Osteoblast (primary cell): ENCODE measurements at regions not wholly inside any gene's neighbourhood (a gene's known extent, or its start where the extent isn't known, plus 50 kb on each side); places are given as distances from the start of the nearest gene placed in this dataset.

ENCODE experiments used
- DNase-seq: peaks from one replicate; pipeline ENCODE4 v3.0.0; 2011; ENCODE audit warnings: low spot score, mixed read lengths; ENCODE audit not compliant: insufficient read length; ENCODE audit errors: missing footprints
- H2AFZ ChIP-seq: 2 replicates; pipeline ENCODE4 v1.6.0; 2011; ENCODE audit warnings: mild to moderate bottlenecking, low read length
- H3K27ac ChIP-seq: 2 replicates; pipeline ENCODE4 v1.5.1; 2011; ENCODE audit warnings: mild to moderate bottlenecking, low read depth, low read length, moderate library complexity
- H3K27me3 ChIP-seq: 2 replicates; pipeline ENCODE4 v1.6.0; 2012; ENCODE audit warnings: mild to moderate bottlenecking, control low read depth, inconsistent platforms, low read length, moderate library complexity; ENCODE audit not compliant: insufficient read depth
- H3K36me3 ChIP-seq: 2 replicates; pipeline ENCODE4 v1.5.1; 2011; ENCODE audit warnings: mild to moderate bottlenecking, low read length, control low read depth, moderate library complexity; ENCODE audit not compliant: insufficient read depth
- H3K4me1 ChIP-seq: 2 replicates; pipeline ENCODE4 v1.5.1; 2011; ENCODE audit warnings: mild to moderate bottlenecking, low read length, control low read depth, moderate library complexity; ENCODE audit not compliant: insufficient read depth
- H3K4me2 ChIP-seq: 2 replicates; pipeline ENCODE4 v1.6.0; 2011; ENCODE audit warnings: mild to moderate bottlenecking, low read length; ENCODE audit not compliant: insufficient read depth
- H3K4me3 ChIP-seq: fragments of 200-600 bp; sonication (generic); 3 replicates; pipeline ENCODE4 v1.5.1; 2012; ENCODE audit warnings: mild to moderate bottlenecking, low read length, inconsistent platforms; ENCODE audit not compliant: insufficient read depth
- H3K79me2 ChIP-seq: 2 replicates; pipeline ENCODE4 v1.6.0; 2012; ENCODE audit warnings: mild to moderate bottlenecking, low read length, control low read depth, inconsistent platforms; ENCODE audit not compliant: insufficient read depth
- H3K9me3 ChIP-seq: 2 replicates; pipeline ENCODE4 v1.5.1; 2011; ENCODE audit warnings: low read depth, low read length, control low read depth
- H4K20me1 ChIP-seq: 2 replicates; pipeline ENCODE4 v1.6.0; 2012; ENCODE audit warnings: mild to moderate bottlenecking, low read length, control low read depth; ENCODE audit not compliant: insufficient read depth
- CTCF ChIP-seq: IDR thresholded peaks from 2 replicates; pipeline ENCODE4 v1.5.1; 2011; ENCODE audit warnings: mild to moderate bottlenecking, low read depth, low read length, moderate library complexity; ENCODE audit errors: extremely low read depth

GRCh38 chr18:24584205-24584604, 123.8 kb downstream of the HRH4 start:
- Histone ChIP-seq H3K4me3 (no peak overlapping the region), H3K9me3 (no peaks in the 10 kb centered on the region), H3K27ac (no peak overlapping the region), H3K27me3 (no peaks in the 10 kb centered on the region), H4K20me1 (no peaks in the 10 kb centered on the region), H3K4me2 (no peak overlapping the region), H3K36me3 (no peaks in the 10 kb centered on the region), H3K4me1 (no peaks in the 10 kb centered on the region), H3K79me2 (no peaks in the 10 kb centered on the region), H2AFZ (no peak overlapping the region)
- no peak for TF ChIP-seq CTCF
- no peak for DNase-seq

DNA sequence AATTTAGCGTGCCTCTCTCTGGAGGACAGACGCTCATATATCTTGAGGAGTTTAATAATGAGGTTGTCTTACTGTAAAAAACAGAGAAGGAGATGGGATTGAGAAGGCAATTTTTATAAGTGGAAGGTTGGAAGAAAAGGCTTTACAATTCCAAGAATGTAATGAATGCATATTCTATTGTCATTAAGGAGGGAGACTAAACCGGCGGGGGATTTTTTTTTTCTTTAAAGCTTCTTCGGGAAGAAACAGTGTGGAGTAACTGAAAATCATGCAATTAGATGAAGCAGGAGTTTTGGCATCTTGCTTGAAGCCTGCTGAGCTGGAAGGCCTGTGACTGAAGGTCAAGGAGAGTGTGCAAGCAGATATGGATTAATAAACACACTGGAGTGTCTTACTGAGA, 124.4 kb downstream of the HRH4 start:
- no peak for DNase-seq
- H3K4me2 ChIP-seq: no peak overlapping the region
- no peaks in the 10 kb centered on the region for H4K20me1 ChIP-seq
- no peak overlapping the region for H3K27ac ChIP-seq
- H3K4me3 ChIP-seq: no peak overlapping the region
- H3K27me3 ChIP-seq: no peaks in the 10 kb centered on the region
- H3K36me3 ChIP-seq: no peaks in the 10 kb centered on the region
- TF ChIP-seq CTCF: no peak
- H3K79me2 ChIP-seq: no peaks in the 10 kb centered on the region
- H3K4me1 ChIP-seq: no peaks in the 10 kb centered on the region
- no peaks in the 10 kb centered on the region for H3K9me3 ChIP-seq
- H2AFZ ChIP-seq: no peak overlapping the region

DNA sequence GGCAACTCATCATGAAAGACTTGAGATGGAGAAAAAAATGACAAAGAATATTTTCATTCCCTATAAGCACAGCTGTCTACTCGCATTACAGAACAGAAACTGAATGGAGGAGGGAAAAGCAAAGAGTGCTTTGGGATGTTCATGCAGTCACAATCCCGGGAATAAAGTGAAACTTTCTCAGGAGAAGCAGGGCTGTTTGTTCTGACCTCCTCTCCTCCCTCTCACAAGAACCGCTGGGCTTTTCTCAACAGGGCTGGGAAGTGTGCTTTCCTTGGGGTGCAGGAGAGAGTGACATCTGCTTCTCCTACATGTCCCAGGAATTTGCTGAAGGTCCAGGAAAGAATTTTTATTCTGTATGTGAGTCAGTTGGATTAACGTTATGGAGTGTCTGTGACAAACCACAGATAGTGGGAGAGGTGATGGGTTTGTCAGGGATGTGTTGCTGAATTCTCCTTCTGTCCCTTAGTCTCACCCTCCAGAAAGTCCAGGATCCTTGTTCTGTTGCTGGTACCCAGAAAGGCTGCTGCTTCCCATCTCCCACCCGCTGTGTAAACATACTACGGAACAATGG, 125.6 kb downstream of the HRH4 start:
- Histone ChIP-seq H3K4me1 (no peaks in the 10 kb centered on the region), H3K27me3 (no peaks in the 10 kb centered on the region), H3K4me3 (no peak overlapping the region), H3K79me2 (no peaks in the 10 kb centered on the region), H3K27ac (no peak overlapping the region), H3K36me3 (no peaks in the 10 kb centered on the region), H3K4me2 (no peak overlapping the region), H4K20me1 (no peaks in the 10 kb centered on the region), H2AFZ (no peak overlapping the region), H3K9me3 (no peaks in the 10 kb centered on the region)
- no peak for DNase-seq
- no peak for TF ChIP-seq CTCF

GRCh38 chr18:24586662-24587360, 126.4 kb downstream of the HRH4 start:
- Histone ChIP-seq H3K27me3 (no peaks in the 10 kb centered on the region), H3K4me3 (no peak overlapping the region), H3K9me3 (no peaks in the 10 kb centered on the region), H2AFZ (no peak overlapping the region), H4K20me1 (no peaks in the 10 kb centered on the region), H3K79me2 (no peaks in the 10 kb centered on the region), H3K27ac (no peak overlapping the region), H3K4me1 (no peaks in the 10 kb centered on the region), H3K36me3 (no peaks in the 10 kb centered on the region), H3K4me2 (no peak overlapping the region)
- DNase-seq: no peak
- no peak for TF ChIP-seq CTCF
